Stimulated activated CD4-positive, alpha-beta T cell treated with anti-CD3 and anti-CD28 coated beads, TNF-alpha, amount 100 ng/mL, for 4 hours (primary cell): ENCODE measurements at regions not wholly inside any gene's neighbourhood (a gene's known extent, or its start where the extent isn't known, plus 50 kb on each side); places are given as distances from the start of the nearest gene placed in this dataset.
"Not testable (repeated sequence)": the region's sequence is repeated elsewhere in the genome, so short reads cannot be mapped to it uniquely, and the experiment has no call there.

ENCODE experiments used
- DNase-seq, 3 experiments: peaks; one replicate each; pipeline ENCODE4 v3.0.0-alpha.2; 2020; ENCODE audit warnings: low read depth in 3 of 3

DNA sequence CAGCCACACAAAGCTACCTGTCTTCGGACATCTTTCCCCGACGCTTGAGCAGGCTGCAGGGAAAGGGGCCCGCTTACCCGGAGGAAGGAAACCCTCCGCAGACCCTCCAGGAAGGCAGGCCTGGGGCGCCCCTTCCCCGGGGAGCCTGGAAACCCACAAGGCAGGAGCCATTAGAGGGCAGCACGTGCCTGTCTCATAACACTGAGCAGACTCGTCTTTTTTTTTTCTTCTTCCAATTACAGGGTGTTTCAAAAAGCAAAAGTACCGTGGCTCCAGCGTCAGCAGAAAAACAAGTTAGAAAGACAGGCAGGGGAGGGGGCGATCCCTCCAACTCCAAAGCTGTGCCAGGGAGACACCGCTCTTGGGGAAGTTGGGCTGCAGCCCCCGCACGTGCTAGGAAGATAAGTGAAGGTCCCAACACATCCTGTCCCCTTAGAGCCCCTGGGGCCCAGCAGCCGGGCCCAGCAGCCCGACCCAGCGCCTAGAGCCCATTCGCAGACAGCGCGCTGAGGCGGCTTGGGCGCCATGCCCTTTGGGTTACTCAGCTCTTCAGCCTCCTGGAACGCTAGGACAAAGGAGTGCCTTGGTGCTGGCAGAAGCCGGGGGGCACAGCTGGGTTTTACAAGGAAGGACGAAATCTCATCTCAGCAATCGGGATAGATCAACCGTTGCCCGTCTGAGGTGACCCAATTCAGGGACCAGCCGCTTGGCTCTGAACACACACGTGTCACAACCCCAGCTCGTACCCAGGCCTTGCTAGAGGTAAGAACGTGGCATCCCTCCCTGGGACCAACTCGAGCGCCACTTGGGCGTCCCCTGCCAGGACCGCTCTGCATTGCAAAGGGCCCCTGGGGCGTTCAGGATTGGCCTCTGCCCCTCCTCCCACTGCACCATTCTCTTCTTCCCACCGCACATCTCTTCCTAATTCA, 136.3 kb downstream of the LY86 start:
- peak; percentile 15 to 39 (median 20) for DNase-seq

GRCh38 chr6:6725468-6726209, 137.1 kb downstream of the LY86 start:
- DNase-seq = no peak

GRCh38 chr6:6728169-6728941, 139.8 kb downstream of the LY86 start:
- no peak for DNase-seq

DNA sequence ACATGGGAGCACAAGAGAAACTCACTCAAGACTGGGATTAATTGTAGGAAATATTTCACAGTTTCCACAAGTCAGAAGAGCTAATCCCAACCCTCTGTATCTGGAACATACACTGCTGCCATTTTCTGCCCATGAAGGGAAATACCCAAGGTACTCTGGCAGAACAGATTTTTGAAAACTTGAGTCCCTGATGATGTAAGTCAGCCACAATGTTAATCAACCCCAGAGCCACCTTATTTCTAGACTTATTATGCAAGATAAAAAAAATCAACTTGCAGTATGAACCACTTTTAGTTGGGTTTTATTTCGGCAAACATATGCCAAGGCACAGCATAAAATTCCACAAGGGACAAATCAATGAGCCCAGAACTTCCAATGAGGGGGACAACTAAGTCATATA, 141.5 kb downstream of the LY86 start:
- DNase-seq = no peak

- DNase-seq = no peak
Measured at GRCh38 chr6:6730831-6731230, 142.3 kb downstream of the LY86 start.

DNA sequence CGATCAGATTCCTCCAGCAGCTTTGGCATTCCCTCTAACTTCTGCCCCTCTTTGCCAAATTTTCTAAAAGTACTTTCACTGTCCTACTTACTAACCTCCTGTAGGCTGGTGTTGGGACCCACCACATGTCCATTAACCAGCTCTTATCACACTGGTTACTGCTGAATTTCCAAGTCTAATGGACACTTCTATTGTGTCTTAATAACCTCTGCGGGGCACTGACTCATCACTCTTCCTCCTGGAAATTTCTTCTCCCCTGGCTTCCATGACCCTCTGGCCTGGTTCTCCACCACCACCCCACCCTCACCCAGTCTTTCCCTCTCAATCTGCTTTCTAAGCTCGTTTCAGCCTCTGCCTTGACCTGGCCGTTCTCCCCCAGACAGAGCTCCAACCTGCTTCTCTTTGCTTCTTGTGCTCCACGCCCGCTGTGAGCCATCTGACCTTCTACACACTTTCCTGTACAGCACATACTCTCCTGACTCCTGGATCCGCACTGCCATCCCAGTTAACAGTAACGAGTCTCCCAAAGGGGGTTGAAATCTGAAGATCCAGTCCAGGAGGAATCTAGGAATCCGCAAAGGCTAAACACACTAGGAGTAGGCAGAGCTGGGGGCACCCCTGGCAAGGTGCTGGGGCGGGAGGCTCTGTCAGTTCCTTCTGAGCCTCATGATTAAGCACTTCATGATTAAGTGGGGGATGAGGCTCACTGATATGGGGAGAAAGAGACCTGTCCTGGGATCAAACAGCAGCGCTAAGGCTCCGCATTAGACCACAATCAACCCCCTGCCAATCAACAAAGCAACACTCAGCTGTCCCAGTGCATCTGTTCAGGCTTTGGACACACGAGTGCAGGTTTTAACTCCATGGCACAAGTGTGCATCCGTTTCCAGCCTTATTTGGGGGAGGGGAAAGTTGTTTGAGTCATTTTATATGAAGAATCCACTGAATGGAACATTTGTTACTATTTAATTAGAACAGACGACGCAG, 146.3 kb downstream of the LY86 start:
- no peak for DNase-seq

GRCh38 chr6:6736791-6737654, 148.5 kb downstream of the LY86 start:
- no peak for DNase-seq

DNA sequence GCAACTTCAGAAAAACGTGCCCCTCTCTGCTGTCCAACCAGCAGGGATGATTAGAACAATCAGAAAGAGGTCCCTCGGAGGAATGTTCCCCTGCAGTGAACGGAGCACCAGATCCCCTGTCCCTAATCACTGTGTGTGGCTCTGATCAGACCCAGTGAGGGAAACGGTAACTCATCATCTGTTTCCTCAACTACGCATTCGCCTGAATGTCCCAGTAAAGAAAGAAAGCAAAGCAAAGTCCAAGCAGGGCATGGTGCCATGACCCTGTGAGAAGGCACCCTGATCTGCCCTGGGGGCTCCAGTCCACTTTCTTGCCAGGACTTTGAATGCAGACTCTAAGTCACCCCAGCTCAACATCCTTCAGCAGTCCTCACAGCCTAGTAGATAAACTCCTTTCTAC, 149.2 kb downstream of the LY86 start:
- no peak for DNase-seq

- DNase-seq = no peak
Measured at GRCh38 chr6:6738108-6738507, 149.6 kb downstream of the LY86 start.

DNA sequence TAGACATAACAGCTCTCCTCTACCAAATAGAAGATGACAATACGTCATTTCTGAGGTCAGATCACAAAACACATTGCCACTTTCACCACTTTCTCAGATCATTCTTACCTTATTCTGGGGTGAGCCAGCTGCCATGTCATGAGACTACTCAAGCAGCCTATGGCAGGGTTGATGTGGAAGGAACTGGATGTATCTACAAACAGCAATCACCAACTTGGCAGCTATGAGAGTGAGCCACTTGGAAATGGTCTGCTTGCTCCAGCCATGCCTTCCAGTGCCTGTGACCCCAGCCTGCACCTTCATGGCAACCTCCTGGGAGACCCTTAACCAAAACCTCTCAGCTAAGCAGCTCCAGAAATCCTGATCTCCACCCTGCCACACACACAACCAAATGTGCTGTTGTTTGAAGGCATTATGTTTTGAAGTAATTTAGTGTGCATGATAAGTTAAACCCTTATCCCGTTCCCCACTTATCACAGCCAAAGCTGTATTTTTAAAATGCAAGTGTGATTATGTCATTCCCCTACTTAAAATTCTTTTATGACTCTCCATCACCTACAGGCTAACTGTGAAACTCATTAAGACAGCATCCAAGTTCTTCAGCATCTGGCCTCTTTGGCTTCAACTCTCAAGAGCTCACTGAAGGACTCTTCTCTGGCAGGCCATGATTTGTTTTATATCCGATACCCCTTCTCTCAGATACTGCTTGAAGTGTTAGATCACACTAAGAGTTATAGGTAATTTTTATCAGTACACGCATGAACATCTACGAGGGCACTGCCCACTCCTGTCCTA, 150.6 kb downstream of the LY86 start:
- DNase-seq = no peak

DNA sequence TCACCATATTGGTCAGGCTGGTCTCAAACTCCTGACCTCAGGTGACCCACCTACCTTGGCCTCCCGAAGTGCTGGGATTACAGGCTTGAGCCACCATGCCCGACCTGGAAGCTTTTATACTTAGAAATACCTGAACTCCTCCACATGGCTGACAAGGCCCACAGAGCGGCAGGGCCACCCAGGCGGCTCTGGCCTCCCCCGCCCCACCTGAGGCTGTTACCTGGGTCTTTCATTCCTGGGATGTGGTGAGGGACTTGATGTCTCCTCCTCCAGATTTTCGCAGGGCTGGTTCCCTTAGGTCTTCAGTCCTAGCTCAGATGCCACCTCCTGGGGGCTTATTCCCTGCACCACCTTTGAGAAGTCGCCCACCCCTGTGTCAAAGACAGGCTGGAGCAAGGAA, 152.1 kb downstream of the LY86 start:
- DNase-seq = no peak

DNA sequence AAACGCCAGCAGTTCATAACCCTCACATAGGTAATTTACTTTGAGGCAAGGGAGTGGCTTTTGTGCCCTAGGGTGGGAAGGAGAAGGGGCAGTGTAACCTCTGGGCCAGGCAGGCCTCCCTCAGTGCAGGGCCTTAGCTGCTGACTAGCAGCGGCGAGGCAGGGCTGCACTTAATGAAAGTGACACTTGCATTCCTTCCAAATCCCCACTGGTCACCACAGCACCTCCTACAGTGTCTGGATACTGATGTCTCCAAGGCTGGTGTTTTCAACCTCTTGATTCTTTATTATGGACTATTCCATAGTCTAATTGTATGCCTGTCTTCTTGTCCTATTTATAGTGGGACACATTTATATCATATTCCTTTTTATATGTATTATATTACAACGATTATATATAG, 152.7 kb downstream of the LY86 start:
- no peak for DNase-seq

DNA sequence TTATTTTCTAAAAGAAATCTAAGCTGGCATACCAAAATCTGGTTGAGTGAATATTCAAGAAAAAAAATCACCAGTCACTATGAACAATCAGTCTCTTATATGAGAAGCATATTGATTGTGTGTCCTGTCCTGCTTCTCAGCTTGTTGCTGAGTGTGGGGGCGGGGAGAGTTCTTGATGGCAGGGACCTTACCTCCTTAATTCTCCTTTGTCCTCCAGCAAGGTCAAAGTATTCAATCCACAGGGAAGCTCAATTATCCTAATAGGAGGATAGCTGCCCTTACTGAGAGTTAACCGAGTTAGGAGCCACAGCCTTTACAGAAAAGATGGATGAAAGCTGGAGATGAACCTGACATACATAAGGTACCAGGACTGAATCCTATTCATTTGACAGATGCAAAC, 154.0 kb downstream of the LY86 start:
- no peak for DNase-seq

- no peak for DNase-seq
Measured at GRCh38 chr6:6744551-6744950, 156.0 kb downstream of the LY86 start.

GRCh38 chr6:6745637-6746332, 157.3 kb downstream of the LY86 start:
- DNase-seq = not testable (repeated sequence)

- DNase-seq = no peak
Measured at GRCh38 chr6:6746333-6746969, 157.9 kb downstream of the LY86 start.

GRCh38 chr6:6746970-6747338, 158.4 kb downstream of the LY86 start:
- DNase-seq = no peak

- no peak for DNase-seq
Measured at GRCh38 chr6:6747371-6747770, 158.9 kb downstream of the LY86 start.
